ENCODE measurements at regions not wholly inside any gene's neighbourhood (a gene's known extent, or its start where the extent isn't known, plus 50 kb on each side); places are given as distances from the start of the nearest gene placed in this dataset.
"Not testable (repeated sequence)": the region's sequence is repeated elsewhere in the genome, so short reads cannot be mapped to it uniquely, and the experiment has no call there.

DNA sequence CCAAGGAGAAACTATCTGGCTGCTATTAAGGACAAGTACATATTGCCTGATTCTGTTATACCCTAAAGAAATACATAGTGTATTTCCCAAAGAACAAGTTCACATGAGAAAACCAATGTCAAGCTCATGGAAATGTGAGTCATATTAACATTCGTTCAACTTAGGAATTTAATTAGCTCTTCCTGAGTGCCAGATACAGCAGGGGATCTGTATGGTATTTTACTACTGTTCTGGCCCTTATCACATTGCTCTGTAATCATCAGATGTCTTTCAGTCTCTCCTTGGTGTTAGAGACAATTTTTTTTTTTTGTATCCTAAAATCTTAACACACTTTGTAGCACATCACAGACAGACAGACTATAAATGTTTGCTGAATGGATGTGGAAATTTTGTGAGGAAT, 395.0 kb upstream of the CRIM1 start:
- POLR2A ChIA-PET, result no interaction called here

DNA sequence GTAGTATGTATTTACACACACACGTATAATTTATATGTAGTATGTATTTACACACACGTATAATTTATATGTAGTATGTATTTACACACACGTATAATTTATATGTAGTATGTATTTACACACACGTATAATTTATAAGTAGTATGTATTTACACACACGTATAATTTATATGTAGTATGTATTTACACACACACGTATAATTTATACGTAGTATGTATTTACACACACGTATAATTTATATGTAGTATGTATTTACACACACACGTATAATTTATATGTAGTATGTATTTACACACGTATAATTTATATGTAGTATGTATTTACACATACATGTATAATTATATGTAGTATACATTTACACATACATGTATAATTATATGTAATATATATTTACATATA, 398.5 kb upstream of the CRIM1 start:
- H3K4me1 ChIP-seq (ENCODE audit: control insufficient read depth, insufficient read depth, low read length); H3K9me3 ChIP-seq (ENCODE audit: control insufficient read depth, insufficient read depth, low read depth, low read length); H3K36me3 ChIP-seq (ENCODE audit: control insufficient read depth in 2 of 2, insufficient read depth in 1 of 2, low read length in 2 of 2); H3K27ac ChIP-seq (ENCODE audit: extremely low read depth, low read depth, low read length); H3K4me3 ChIP-seq (ENCODE audit: low read depth, low read length); POLR2A ChIA-PET; CTCF ChIA-PET: not testable (repeated sequence)

More for the DNA sequence above, 395.0 kb upstream of the CRIM1 start:
- CTCF ChIA-PET, result interaction anchor here (0.6 kb wide), 1 partner anchor 11 kb away, joined by 3 read pairs; no protein-coding TSS in a partner anchor
- H3K36me3 ChIP-seq (ENCODE audit: control insufficient read depth in 2 of 2, insufficient read depth in 1 of 2, low read length in 2 of 2), result no peaks in the 10 kb centered on the region
- TF ChIP-seq, protein P1, sequence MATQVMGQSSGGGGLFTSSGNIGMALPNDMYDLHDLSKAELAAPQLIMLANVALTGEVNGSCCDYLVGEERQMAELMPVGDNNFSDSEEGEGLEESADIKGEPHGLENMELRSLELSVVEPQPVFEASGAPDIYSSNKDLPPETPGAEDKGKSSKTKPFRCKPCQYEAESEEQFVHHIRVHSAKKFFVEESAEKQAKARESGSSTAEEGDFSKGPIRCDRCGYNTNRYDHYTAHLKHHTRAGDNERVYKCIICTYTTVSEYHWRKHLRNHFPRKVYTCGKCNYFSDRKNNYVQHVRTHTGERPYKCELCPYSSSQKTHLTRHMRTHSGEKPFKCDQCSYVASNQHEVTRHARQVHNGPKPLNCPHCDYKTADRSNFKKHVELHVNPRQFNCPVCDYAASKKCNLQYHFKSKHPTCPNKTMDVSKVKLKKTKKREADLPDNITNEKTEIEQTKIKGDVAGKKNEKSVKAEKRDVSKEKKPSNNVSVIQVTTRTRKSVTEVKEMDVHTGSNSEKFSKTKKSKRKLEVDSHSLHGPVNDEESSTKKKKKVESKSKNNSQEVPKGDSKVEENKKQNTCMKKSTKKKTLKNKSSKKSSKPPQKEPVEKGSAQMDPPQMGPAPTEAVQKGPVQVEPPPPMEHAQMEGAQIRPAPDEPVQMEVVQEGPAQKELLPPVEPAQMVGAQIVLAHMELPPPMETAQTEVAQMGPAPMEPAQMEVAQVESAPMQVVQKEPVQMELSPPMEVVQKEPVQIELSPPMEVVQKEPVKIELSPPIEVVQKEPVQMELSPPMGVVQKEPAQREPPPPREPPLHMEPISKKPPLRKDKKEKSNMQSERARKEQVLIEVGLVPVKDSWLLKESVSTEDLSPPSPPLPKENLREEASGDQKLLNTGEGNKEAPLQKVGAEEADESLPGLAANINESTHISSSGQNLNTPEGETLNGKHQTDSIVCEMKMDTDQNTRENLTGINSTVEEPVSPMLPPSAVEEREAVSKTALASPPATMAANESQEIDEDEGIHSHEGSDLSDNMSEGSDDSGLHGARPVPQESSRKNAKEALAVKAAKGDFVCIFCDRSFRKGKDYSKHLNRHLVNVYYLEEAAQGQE (tag by site-specific recombination; IDR thresholded peaks at IDR 0.05), result no peak
- no peak for TF ChIP-seq ZBTB8A (tag by site-specific recombination; IDR thresholded peaks at IDR 0.05)
- H3K9me3 ChIP-seq (ENCODE audit: control insufficient read depth, insufficient read depth, low read depth, low read length), result no peaks in the 10 kb centered on the region
- H3K4me3 ChIP-seq (ENCODE audit: low read depth, low read length), result no peak overlapping the region
- H3K4me1 ChIP-seq (ENCODE audit: control insufficient read depth, insufficient read depth, low read length), result no peaks in the 10 kb centered on the region
- no peak overlapping the region for H3K27ac ChIP-seq (ENCODE audit: extremely low read depth, low read depth, low read length)

DNA sequence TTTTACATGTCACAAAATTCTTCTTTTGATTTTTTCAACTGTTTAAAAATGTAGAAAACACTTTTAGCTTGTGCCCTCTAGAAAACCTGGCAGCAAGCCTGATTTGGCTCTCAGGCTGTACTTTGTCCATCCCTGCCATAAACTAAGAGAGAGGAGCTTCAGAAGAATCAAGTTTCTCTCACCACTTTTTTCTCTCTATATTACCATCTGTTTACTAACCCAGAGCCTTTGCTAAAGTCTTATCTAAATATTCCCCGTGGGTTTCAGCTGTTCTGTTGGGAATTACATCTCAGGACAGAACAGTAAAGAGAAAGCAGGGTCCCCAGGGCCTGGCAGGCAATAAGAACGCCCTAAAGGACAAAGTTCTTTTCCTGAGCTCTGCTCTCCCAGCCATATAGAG, 409.1 kb upstream of the CRIM1 start:
- no peaks in the 10 kb centered on the region for H3K4me1 ChIP-seq (ENCODE audit: control insufficient read depth, insufficient read depth, low read length)
- no peak overlapping the region for H3K4me3 ChIP-seq (ENCODE audit: low read depth, low read length)
- no peaks in the 10 kb centered on the region for H3K9me3 ChIP-seq (ENCODE audit: control insufficient read depth, insufficient read depth, low read depth, low read length)
- CTCF ChIA-PET, result interaction anchor here (0.6 kb wide), 2 partner anchors 246 to 583 kb away, joined by 5 to 7 read pairs; no protein-coding TSS in a partner anchor
- TF ChIP-seq MZF1 (tag by site-specific recombination; IDR thresholded peaks at IDR 0.05; ENCODE audit: borderline replicate concordance) (no peak), OSR2 (tag by site-specific recombination; IDR thresholded peaks at IDR 0.05) (no peak), ZNF133 (tag by site-specific recombination; IDR thresholded peaks at IDR 0.05) (no peak), ZNF660 (tag by site-specific recombination; IDR thresholded peaks at IDR 0.05) (no peak), ZNF19 (tag by site-specific recombination; IDR thresholded peaks at IDR 0.05; ENCODE audit: low read depth) (no peak), ZNF202 (tag by site-specific recombination; IDR thresholded peaks at IDR 0.05; ENCODE audit: borderline replicate concordance) (no peak), ZNF664 (tag by site-specific recombination; IDR thresholded peaks at IDR 0.05) (no peak), ZNF596 (tag by site-specific recombination; IDR thresholded peaks at IDR 0.05) (no peak), ZNF621 (tag by site-specific recombination; IDR thresholded peaks at IDR 0.05) (no peak), ZNF624 (tag by site-specific recombination; IDR thresholded peaks at IDR 0.05) (no peak), ZNF777 (tag by site-specific recombination; IDR thresholded peaks at IDR 0.05; ENCODE audit: borderline replicate concordance) (no peak), HOXD13 (CRISPR knock-in tag; IDR thresholded peaks at IDR 0.05; ENCODE audit: borderline replicate concordance) (no peak), ZNF521 (tag by site-specific recombination; IDR thresholded peaks at IDR 0.05) (no peak), BCL11A (tag by site-specific recombination; IDR thresholded peaks at IDR 0.05; ENCODE audit: low read depth) (no peak)
- TF ChIP-seq, protein P1 (tag by site-specific recombination; IDR thresholded peaks at IDR 0.05), result no peak
- TF ChIP-seq, protein P2, sequence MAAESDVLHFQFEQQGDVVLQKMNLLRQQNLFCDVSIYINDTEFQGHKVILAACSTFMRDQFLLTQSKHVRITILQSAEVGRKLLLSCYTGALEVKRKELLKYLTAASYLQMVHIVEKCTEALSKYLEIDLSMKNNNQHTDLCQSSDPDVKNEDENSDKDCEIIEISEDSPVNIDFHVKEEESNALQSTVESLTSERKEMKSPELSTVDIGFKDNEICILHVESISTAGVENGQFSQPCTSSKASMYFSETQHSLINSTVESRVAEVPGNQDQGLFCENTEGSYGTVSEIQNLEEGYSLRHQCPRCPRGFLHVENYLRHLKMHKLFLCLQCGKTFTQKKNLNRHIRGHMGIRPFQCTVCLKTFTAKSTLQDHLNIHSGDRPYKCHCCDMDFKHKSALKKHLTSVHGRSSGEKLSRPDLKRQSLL (tag by site-specific recombination; IDR thresholded peaks at IDR 0.05), result no peak
- TF ChIP-seq, protein P3, sequence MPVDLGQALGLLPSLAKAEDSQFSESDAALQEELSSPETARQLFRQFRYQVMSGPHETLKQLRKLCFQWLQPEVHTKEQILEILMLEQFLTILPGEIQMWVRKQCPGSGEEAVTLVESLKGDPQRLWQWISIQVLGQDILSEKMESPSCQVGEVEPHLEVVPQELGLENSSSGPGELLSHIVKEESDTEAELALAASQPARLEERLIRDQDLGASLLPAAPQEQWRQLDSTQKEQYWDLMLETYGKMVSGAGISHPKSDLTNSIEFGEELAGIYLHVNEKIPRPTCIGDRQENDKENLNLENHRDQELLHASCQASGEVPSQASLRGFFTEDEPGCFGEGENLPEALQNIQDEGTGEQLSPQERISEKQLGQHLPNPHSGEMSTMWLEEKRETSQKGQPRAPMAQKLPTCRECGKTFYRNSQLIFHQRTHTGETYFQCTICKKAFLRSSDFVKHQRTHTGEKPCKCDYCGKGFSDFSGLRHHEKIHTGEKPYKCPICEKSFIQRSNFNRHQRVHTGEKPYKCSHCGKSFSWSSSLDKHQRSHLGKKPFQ (tag by site-specific recombination; IDR thresholded peaks at IDR 0.05), result no peak
- TF ChIP-seq, protein P4, sequence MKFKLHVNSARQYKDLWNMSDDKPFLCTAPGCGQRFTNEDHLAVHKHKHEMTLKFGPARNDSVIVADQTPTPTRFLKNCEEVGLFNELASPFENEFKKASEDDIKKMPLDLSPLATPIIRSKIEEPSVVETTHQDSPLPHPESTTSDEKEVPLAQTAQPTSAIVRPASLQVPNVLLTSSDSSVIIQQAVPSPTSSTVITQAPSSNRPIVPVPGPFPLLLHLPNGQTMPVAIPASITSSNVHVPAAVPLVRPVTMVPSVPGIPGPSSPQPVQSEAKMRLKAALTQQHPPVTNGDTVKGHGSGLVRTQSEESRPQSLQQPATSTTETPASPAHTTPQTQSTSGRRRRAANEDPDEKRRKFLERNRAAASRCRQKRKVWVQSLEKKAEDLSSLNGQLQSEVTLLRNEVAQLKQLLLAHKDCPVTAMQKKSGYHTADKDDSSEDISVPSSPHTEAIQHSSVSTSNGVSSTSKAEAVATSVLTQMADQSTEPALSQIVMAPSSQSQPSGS (tag by site-specific recombination; IDR thresholded peaks at IDR 0.05; ENCODE audit: low read depth), result no peak
- POLR2A ChIA-PET, result no interaction called here
- H3K36me3 ChIP-seq (ENCODE audit: control insufficient read depth in 2 of 2, insufficient read depth in 1 of 2, low read length in 2 of 2), result no peaks in the 10 kb centered on the region
- no peak overlapping the region for H3K27ac ChIP-seq (ENCODE audit: extremely low read depth, low read depth, low read length)

Measured in HEK293 (cell line).